Neural cell (in vitro differentiated cells): ENCODE measurements at regions not wholly inside any gene's neighbourhood (a gene's known extent, or its start where the extent isn't known, plus 50 kb on each side); places are given as distances from the start of the nearest gene placed in this dataset.

ENCODE experiments used
- H2AFZ ChIP-seq: fragments of 200-600, 300-800 bp; sonication (generic), shearing (Covaris generic); 2 replicates; pipeline ENCODE4 v1.6.0; 2014; ENCODE audit warnings: low read depth, mild to moderate bottlenecking, antibody characterized with exemption, low read length, moderate library complexity
- H3F3A ChIP-seq: fragments of 200-600 bp; shearing (Covaris generic); 2 replicates; pipeline ENCODE4 v1.6.1; 2016; ENCODE audit warnings: mild to moderate bottlenecking, moderate library complexity, mixed read lengths, antibody characterized with exemption, low read length; ENCODE audit not compliant: insufficient read depth, poor library complexity, severe bottlenecking
- H3K27ac ChIP-seq: fragments of 200-600, 300-800 bp; sonication (generic), shearing (Covaris generic); 2 replicates; pipeline ENCODE4 v1.5.1; 2014; ENCODE audit warnings: mild to moderate bottlenecking, low read length, moderate library complexity
- H3K27me3 ChIP-seq: fragments of 300-800, 200-600 bp; sonication (generic), shearing (Covaris generic); 2 replicates; pipeline ENCODE4 v1.6.0; 2014; ENCODE audit warnings: mild to moderate bottlenecking, low read depth, low read length, moderate library complexity; ENCODE audit not compliant: insufficient read depth
- H3K36me3 ChIP-seq: fragments of 300-800, 200-600 bp; sonication (generic), shearing (Covaris generic); 2 replicates; pipeline ENCODE4 v1.5.1; 2014; ENCODE audit warnings: mild to moderate bottlenecking, antibody characterized with exemption, low read length, moderate library complexity; ENCODE audit not compliant: insufficient read depth
- H3K4me2 ChIP-seq: fragments of 300-800, 200-600 bp; sonication (generic), shearing (Covaris generic); 2 replicates; pipeline ENCODE4 v1.6.0; 2014; ENCODE audit warnings: mild to moderate bottlenecking, low read length
- H3K4me3 ChIP-seq: fragments of 300-800, 200-600 bp; sonication (generic), shearing (Covaris generic); 2 replicates; pipeline ENCODE4 v1.5.1; 2014; ENCODE audit warnings: mild to moderate bottlenecking, low read length, moderate library complexity
- H3K79me2 ChIP-seq: fragments of 200-600 bp; shearing (Covaris generic); replicated peaks from 2 replicates; pipeline ENCODE4 v1.6.0; 2014; ENCODE audit warnings: mild to moderate bottlenecking, low read length, moderate library complexity; ENCODE audit not compliant: insufficient read depth
- H3K9ac ChIP-seq: fragments of 300-800, 200-600 bp; sonication (generic), shearing (Covaris generic); 2 replicates; pipeline ENCODE4 v1.6.1; 2016; ENCODE audit warnings: mild to moderate bottlenecking, low read length, mixed read lengths
- H3K9me2 ChIP-seq: fragments of 200-600 bp; shearing (Covaris generic); 2 replicates; pipeline ENCODE4 v1.6.1; 2016; ENCODE audit warnings: mild to moderate bottlenecking, low read length, mixed read lengths; ENCODE audit not compliant: insufficient read depth
- H3K9me3 ChIP-seq: fragments of 200-600, 300-800 bp; sonication (generic), shearing (Covaris generic); 2 replicates; pipeline ENCODE4 v1.6.1; 2016; ENCODE audit warnings: mild to moderate bottlenecking, mixed run types, low read length, moderate library complexity, mixed read lengths
- H4K20me1 ChIP-seq: fragments of 200-600 bp; shearing (Covaris generic); 2 replicates; pipeline ENCODE4 v1.6.1; 2016; ENCODE audit warnings: mild to moderate bottlenecking, mixed run types; ENCODE audit not compliant: insufficient read depth
- POLR2AphosphoS5 ChIP-seq: IDR thresholded peaks from 2 replicates; pipeline ENCODE4 v1.6.1; 2012
- SMC3 ChIP-seq: fragments of 450-650 bp; conservative IDR thresholded peaks from 2 replicates; pipeline ENCODE4 v1.6.1; 2014; ENCODE audit warnings: antibody characterized with exemption, mild to moderate bottlenecking, moderate library complexity; ENCODE audit not compliant: poor library complexity
- TAF1 ChIP-seq: IDR thresholded peaks from 2 replicates; pipeline ENCODE4 v1.6.1; 2012; ENCODE audit warnings: low read depth
- TF ChIP-seq, protein P1 (sequence below): IDR thresholded peaks from 2 replicates; pipeline ENCODE4 v1.6.1; 2012; ENCODE audit warnings: borderline replicate concordance

DNA sequence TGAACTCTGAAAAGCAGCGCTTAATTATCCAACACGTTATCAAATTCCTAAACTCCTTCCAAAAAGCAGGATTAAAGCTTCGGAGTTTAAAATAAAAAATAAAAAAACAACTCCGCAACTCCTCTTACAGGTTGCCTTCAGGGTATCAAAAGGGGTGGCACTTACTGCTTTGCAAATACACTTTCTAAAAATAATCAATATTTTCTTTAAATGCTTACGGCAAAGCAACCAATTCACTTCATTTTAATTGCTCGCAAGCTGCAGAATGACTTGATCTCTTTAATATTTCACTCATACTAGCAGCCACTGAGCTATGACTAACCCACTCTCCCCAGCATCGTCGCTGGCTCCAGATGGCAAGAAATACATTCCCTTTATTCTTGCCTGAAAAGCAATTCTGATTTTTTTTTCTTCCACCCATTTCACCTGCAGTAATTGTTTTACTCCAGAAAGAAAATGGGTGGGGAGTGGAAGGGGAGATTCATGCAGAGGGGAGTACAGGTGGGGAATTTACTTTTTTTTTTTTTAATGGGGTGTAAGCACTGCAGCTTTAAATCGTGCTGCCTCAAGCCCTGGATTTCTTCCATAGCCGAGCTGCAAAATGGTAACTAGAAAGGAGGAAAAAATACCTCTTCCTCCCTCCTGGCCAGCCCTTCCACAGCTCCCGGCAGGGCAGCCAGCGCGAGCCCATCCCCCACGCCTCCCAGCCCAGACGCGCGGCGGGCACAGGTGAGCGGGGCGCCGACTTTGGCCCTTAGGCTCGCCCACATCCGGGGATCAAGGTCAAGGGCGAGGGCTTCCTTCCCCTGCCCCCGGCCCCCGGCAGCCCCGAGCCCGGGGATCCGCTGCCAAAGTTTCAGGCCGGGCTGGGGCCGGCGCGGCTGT lies 54.2 kb upstream of the FHIP2A start:
- peak; percentile 6 for TF ChIP-seq POLR2AphosphoS5
- TF ChIP-seq, protein P1, sequence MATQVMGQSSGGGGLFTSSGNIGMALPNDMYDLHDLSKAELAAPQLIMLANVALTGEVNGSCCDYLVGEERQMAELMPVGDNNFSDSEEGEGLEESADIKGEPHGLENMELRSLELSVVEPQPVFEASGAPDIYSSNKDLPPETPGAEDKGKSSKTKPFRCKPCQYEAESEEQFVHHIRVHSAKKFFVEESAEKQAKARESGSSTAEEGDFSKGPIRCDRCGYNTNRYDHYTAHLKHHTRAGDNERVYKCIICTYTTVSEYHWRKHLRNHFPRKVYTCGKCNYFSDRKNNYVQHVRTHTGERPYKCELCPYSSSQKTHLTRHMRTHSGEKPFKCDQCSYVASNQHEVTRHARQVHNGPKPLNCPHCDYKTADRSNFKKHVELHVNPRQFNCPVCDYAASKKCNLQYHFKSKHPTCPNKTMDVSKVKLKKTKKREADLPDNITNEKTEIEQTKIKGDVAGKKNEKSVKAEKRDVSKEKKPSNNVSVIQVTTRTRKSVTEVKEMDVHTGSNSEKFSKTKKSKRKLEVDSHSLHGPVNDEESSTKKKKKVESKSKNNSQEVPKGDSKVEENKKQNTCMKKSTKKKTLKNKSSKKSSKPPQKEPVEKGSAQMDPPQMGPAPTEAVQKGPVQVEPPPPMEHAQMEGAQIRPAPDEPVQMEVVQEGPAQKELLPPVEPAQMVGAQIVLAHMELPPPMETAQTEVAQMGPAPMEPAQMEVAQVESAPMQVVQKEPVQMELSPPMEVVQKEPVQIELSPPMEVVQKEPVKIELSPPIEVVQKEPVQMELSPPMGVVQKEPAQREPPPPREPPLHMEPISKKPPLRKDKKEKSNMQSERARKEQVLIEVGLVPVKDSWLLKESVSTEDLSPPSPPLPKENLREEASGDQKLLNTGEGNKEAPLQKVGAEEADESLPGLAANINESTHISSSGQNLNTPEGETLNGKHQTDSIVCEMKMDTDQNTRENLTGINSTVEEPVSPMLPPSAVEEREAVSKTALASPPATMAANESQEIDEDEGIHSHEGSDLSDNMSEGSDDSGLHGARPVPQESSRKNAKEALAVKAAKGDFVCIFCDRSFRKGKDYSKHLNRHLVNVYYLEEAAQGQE = no peak
- TF ChIP-seq TAF1 = no peak
- Histone ChIP-seq H3K9ac (peak overlapping the region; percentile 59), H3K27me3 (peaks cover 46% of the 10 kb centered on the region), H3K27ac (no peak overlapping the region), H3K4me3 (peak overlapping the region; percentile 90), H2AFZ (peak overlapping the region; percentile 48), H3K9me3 (no peaks in the 10 kb centered on the region), H3F3A (no peaks in the 10 kb centered on the region), H4K20me1 (no peaks in the 10 kb centered on the region), H3K36me3 (no peaks in the 10 kb centered on the region), H3K79me2 (no peaks in the 10 kb centered on the region), H3K4me2 (peak overlapping the region; percentile 66), H3K9me2 (no peaks in the 10 kb centered on the region)

DNA sequence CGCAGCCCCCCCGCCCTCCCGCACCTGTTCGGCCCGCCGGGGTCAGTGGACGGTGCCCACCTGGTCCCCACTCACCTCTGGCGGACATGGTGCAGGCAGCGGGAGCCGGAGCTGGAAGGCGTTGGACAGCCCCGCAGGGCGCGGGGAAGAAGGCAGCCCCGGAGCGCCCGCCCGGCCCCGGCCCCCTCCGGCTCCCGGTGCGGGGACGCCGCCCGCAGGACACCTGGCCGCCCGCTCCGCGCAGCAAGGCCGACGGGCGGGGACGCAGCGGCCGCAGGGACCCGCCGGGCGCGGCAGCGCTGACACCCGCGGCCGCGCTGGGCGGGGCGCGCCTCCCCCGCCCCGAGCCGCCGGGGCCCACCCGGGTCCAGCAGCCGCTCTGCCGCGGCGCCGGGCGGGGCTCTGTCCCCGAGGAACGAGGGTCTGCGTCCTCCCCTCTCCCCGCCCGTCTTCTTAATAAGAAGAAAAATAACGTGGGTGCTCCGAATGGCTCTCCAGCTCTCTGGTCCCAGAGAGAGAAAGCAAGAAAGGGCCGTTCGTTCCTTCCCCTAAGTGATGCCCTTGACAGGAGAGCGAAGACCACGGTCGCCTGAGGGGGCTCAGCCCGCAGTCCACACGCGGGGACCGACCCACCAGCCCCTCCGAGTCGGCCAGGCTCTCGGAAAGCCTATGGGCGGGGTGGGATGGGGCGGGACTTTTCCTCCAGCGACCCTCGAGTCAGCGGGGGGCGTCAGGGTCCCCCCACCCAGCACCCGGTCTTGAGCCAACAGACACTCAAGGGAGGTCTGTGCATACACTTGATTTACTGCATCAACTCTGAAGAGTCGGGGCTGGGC lies 53.4 kb upstream of the FHIP2A start:
- peaks cover 46% of the 10 kb centered on the region for H3K27me3 ChIP-seq
- H3K27ac ChIP-seq = no peak overlapping the region
- H3K4me2 ChIP-seq = no peak overlapping the region
- H2AFZ ChIP-seq = peak overlapping the region; percentile 48
- no peaks in the 10 kb centered on the region for H4K20me1 ChIP-seq
- no peaks in the 10 kb centered on the region for H3K36me3 ChIP-seq
- no peaks in the 10 kb centered on the region for H3F3A ChIP-seq
- H3K9me3 ChIP-seq = no peaks in the 10 kb centered on the region
- H3K4me3 ChIP-seq = peak overlapping the region; percentile 90
- H3K9ac ChIP-seq = peak overlapping the region; percentile 59
- TF ChIP-seq, protein P1 = no peak
- TF ChIP-seq SMC3 = no peak
- no peaks in the 10 kb centered on the region for H3K79me2 ChIP-seq
- H3K9me2 ChIP-seq = no peaks in the 10 kb centered on the region
